ENCODE measurements at regions not wholly inside any gene's neighbourhood (a gene's known extent, or its start where the extent isn't known, plus 50 kb on each side); places are given as distances from the start of the nearest gene placed in this dataset.
A peak's percentile ranks its signal among the peaks of the same experiment; 100 is the strongest.

- DNase-seq = no peak
- Histone ChIP-seq H3K9me3 (no peaks in the 10 kb centered on the region), H3K4me1 (no peaks in the 10 kb centered on the region), H3K36me3 (no peaks in the 10 kb centered on the region), H3K27ac (no peak overlapping the region), H3K27me3 (no peaks in the 10 kb centered on the region), H3K4me3 (no peak overlapping the region)
- WGBS, 2 donors = 57 to 71% methylated on average over 1 of the region's 1 CpG
- intact Hi-C loops (cut with DNase I) = no loop called here
- no peak for TF ChIP-seq CTCF (IDR thresholded peaks at IDR 0.05)
- no peak for ATAC-seq
These were observed 268.5 kb upstream of the NMUR2 start for GRCh38 chr5:152673601-152674000.

- DNase-seq (no peak), ATAC-seq (peak in 2 of 8 donors; percentile 38 to 66)
- no peak overlapping the region for H3K4me3 ChIP-seq
- no peaks in the 10 kb centered on the region for H3K27me3 ChIP-seq
- no peak overlapping the region for H3K27ac ChIP-seq
- no peaks in the 10 kb centered on the region for H3K9me3 ChIP-seq
- WGBS, 2 donors = 87 to 90% methylated on average over 1 of the region's 1 CpG
- H3K4me1 ChIP-seq = no peaks in the 10 kb centered on the region
- intact Hi-C loops (cut with DNase I) = no loop called here
- no peak for TF ChIP-seq CTCF (IDR thresholded peaks at IDR 0.05)
- no peaks in the 10 kb centered on the region for H3K36me3 ChIP-seq
These were observed 269.3 kb upstream of the NMUR2 start for GRCh38 chr5:152674403-152674802.

GRCh38 chr5:152676196-152676595, 271.1 kb upstream of the NMUR2 start:
- peaks cover 0 to 4% (median 0%) of the 10 kb centered on the region in 11 donors for H3K9me3 ChIP-seq

GRCh38 chr5:152683205-152683604, 278.1 kb upstream of the NMUR2 start:
- Histone ChIP-seq H3K36me3 (no peaks in the 10 kb centered on the region), H3K27ac (no peak overlapping the region), H3K9me3 (peaks cover 0 to 11% (median 0%) of the 10 kb centered on the region in 11 donors), H3K4me3 (no peak overlapping the region), H3K4me1 (no peaks in the 10 kb centered on the region), H3K27me3 (no peaks in the 10 kb centered on the region)
- ATAC-seq (peak in 1 of 8 donors; percentile 56), DNase-seq (no peak)
- no peak for TF ChIP-seq CTCF (IDR thresholded peaks at IDR 0.05)
- WGBS, 2 donors = 32 to 52% methylated on average over 1 of the region's 1 CpG
- intact Hi-C loops (cut with DNase I) = no loop called here

More at GRCh38 chr5:152676196-152676595, 271.1 kb upstream of the NMUR2 start:
- ATAC-seq (no peak), DNase-seq (no peak)
- H3K27me3 ChIP-seq = no peaks in the 10 kb centered on the region
- H3K4me1 ChIP-seq = no peaks in the 10 kb centered on the region
- intact Hi-C loops (cut with DNase I) = no loop called here
- WGBS, 2 donors = 46 to 51% methylated on average over 5 of the region's 5 CpGs
- H3K36me3 ChIP-seq = no peaks in the 10 kb centered on the region
- no peak for TF ChIP-seq CTCF (IDR thresholded peaks at IDR 0.05)
- no peak overlapping the region for H3K27ac ChIP-seq
- H3K4me3 ChIP-seq = no peak overlapping the region

Data from heart right ventricle (tissue), 16 donors.